Right lung (tissue), 2 donors: ENCODE measurements at regions not wholly inside any gene's neighbourhood (a gene's known extent, or its start where the extent isn't known, plus 50 kb on each side); places are given as distances from the start of the nearest gene placed in this dataset.
A peak's percentile ranks its signal among the peaks of the same experiment; 100 is the strongest.
"Not testable (repeated sequence)": the region's sequence is repeated elsewhere in the genome, so short reads cannot be mapped to it uniquely, and the experiment has no call there.

Experiments
- DNase-seq, 2 donors: peaks; one replicate each; pipeline ENCODE4 v3.0.0-alpha.2; 2013

GRCh38 chr18:28781616-28782362 is 604.9 kb upstream of the CDH2 start:
- no peak for DNase-seq

GRCh38 chr18:28778706-28779105 is 601.8 kb upstream of the CDH2 start:
- DNase-seq, result no peak

GRCh38 chr18:28777756-28778155 is 600.8 kb upstream of the CDH2 start:
- DNase-seq, result no peak

DNA sequence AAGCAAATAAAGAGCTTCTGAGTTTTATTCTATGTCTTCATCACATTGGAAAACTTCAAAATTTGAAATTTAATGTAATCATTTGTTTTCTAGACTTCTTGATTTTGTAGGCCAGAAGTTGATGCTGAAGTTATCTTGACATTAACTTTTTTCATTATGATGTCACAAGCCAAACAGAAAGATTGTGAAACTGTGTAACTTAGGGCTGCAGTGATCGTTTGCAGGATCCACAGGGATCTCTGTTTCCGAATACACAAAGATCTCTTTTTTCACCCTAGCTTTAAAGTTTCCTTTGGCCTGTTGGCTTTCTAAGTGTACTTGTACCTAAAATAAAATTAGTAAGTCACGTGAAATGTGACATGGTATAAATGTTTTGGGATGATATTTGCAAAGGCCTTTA is 594.9 kb upstream of the CDH2 start:
- no peak for DNase-seq

DNA sequence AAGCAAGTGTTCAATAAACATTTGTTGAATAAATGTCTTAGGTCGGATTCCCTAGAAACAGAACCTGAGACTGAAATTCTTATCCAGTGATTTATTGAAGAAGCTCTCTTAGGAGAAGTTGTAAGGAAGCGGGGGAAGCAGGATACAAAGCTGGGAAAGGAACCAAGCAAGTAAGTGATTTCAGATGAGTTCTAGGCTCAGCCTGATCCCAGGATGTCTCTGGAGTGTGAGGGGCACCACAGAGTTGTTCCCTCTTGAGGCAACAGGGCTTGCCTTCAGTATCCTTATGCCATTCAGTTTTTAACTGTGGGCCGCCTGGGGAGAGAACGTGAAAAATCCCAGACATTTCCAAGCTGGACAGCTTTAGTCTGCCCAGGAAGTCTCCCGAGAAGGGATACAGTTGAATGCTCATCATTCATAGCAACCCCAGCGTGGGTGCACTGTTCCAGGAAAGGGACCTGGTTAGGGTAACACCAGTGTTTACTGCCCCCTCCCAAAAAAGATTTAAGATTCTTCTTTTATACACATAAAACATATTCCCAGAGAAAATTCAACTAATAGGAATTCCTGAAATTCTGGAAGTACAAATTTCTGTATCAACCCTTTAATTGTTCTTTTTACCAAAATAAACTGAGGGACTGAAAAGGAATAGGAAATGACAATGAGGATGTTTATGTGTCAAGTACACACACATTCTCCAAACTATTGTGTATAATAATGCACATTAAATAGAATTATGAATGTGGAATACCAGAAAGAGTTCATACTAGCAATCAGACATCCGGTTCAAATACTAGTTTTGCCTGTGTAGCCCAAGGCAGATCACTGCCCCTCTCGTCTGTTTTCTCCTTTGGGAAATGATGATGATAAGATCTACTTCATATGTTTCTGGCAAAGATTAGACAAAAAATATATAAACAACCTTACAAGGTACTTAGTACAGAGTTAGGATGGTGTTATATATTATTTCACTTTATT is 592.1 kb upstream of the CDH2 start:
- DNase-seq, result no peak

DNA sequence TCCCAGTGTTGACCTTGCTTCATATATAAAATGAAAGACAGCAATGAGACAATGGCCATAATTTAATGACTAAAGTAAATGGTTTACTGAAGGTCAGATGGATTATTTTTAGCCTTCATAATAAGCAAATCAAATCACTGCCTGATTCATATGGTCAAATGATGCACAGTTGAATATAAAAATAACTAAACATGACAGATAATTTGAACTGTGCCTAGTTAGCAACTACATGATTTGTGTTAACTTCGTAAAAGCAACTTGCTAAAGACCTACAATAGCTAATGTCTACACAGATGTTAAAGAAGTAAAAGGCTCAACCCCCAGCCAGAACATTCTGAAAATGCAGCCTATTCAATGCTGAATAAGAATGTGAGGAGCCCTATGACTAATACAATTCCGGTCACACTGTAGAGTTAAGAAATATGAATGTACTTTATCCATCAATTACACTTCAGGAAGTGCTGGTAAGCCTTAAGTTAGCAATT is 590.8 kb upstream of the CDH2 start:
- no peak for DNase-seq

GRCh38 chr18:28767201-28767600 is 590.3 kb upstream of the CDH2 start:
- DNase-seq, result no peak

DNA sequence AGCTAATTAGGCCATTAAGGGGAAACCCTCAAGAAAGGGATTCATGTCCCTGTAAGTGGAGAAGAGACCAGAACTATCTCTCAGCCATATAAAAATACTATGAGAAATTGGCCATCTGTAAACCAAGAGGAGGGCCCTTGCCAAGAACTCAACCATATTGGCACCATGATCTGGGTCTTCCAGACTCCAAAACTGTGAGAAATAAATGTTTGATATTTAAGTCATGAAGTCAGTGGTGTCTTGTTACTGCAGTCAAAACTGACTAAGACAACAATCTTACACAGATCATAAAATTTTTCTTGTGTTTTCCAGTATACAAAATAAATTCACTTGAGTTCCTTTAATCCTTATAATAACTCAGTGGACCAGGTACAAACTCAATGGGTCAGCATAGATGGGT is 589.8 kb upstream of the CDH2 start:
- DNase-seq, result no peak

GRCh38 chr18:28766027-28766426 is 589.1 kb upstream of the CDH2 start:
- no peak for DNase-seq

DNA sequence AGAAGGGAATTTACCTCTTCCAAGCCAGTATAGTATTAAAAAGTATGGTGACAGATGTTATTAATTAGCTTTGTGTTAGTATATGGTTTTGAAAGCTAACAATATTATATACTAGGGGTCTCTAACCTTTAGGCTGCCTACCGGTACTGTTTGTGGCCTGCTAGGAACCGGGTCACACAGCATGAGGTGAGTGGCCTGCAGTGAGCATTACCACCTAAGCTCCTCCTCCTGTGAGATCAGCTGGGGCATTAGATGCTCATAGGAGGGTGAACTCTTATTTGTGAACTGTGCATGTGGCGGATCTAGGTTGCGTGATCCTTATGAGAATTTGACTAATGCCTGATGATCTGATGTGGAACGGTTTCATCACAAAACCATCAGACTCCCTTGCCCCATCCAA is 583.4 kb upstream of the CDH2 start:
- no peak for DNase-seq

- no peak for DNase-seq
Measured at GRCh38 chr18:28757466-28758008, 580.6 kb upstream of the CDH2 start.

DNA sequence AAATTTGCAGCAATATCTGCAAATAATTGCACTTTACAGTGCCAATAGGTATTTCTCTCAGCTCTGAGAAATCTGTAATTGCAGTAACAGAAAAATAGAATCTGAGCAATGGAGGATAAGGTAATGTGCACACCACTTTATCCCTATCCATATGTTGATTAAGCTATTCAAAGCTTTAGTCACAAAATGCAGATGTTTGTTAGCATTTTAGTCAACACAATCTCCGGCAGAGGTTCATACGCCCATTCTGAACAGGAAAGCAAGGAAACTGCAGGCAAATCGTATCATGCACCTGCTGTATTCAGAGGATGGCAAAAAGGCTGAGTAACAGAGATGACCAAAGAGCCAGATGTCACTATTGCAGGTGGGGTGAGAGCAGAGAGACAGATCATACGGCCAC is 566.2 kb upstream of the CDH2 start:
- DNase-seq, result no peak

DNA sequence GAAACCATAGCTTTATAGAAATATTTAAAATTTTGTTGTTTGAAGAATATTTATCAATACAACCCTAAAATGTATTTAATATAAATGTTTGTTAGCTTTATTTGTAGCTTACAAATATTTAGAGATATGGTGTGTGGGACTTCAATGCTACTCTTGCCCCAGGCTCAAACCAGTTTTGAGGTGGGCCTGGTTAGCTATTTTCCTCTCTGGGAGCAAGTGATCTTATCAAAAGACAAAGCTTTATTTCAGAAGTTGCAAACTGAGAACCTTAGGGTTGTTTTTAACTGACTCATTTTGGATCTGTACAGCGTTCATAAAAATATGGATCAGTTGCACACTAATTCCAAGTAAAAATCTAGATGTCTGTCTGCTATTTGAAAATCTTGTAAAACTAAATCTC is 563.6 kb upstream of the CDH2 start:
- DNase-seq, result no peak

DNA sequence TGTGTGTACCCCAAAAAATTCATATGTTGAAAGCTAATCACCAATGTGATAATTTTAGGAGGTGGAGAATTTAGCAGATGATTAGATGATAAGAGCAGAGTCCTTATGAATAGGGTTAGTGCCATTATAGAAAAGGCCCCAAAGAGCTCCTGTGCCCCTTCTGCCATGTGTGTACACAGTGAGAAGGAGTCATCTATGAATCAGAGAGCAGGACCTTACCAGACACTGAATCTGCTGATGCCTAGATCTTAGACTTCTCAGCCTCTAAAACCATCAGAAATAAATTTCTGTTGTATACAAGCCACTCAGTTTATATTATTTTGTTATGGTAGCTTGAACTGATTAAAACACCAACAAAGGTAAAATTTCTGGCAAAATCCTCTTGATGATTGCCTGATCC is 560.0 kb upstream of the CDH2 start:
- no peak for DNase-seq

DNA sequence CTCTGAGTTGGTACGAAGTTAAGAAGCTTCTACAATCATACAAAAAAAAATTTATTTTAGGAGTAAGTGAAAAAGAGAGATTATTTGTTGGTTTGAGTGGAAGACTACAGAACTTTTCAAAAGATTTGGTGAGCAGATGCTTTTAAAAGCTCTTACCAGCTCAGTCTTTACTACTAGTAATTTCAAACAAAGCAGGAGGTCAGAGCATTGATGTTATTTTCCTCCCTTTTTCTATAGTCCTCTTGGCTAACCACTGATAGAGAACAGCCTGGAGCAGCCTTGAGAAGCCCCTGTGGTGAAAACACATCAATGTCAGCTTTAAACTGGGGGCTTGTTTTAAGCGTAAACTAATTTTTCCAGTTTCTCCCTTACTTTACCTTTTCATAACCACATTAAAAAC is 559.3 kb upstream of the CDH2 start:
- DNase-seq, result no peak

GRCh38 chr18:28735731-28736130 is 558.8 kb upstream of the CDH2 start:
- DNase-seq, result peak in 1 of 2 donors; percentile 0

- no peak for DNase-seq
Measured at GRCh38 chr18:28729321-28729720, 552.4 kb upstream of the CDH2 start.

- DNase-seq, result no peak
Measured at GRCh38 chr18:28728891-28729290, 552.0 kb upstream of the CDH2 start.

GRCh38 chr18:28727189-28727588 is 550.3 kb upstream of the CDH2 start:
- not testable (repeated sequence) for DNase-seq

DNA sequence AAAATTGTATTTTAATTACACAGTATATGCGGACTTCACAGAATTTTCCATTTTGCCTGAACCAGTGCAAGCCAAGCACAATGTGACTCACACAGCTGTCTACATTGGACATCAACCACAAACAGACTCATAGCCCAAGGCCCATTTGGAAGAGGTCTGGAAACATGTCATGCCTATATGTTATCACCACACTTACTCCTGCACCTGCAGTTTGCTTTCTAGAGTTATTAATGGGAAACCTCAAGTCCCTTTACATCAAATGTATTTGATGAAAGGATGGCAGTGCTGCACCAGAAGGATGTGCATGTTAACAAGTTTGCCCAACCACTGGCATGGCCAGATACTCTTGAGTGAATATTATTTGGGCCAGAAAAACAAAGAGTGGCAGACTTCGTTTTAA is 548.9 kb upstream of the CDH2 start:
- no peak for DNase-seq

DNA sequence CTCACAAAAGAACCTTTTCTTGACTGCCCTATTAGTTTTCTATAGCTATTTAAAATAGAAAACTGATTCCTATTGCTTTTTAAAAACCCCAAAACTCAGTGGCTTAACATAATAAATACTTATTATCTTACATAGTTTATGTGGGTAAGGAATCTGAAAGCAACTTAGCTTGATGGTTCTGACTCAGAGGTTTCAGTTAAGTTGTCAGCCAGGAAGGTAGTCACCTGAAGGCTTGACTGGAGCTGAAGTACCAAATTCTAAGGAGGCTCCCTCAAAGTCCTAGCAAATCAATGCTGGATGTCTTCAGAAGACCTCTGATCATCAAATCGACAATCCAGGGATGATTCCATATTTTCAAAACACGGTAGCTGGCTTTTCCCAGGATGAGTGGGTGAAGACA is 546.6 kb upstream of the CDH2 start:
- DNase-seq, result no peak

GRCh38 chr18:28718696-28719095 is 541.8 kb upstream of the CDH2 start:
- DNase-seq, result no peak

GRCh38 chr18:28716338-28716737 is 539.4 kb upstream of the CDH2 start:
- no peak for DNase-seq
